A549 (cell line): ENCODE measurements at regions not wholly inside any gene's neighbourhood (a gene's known extent, or its start where the extent isn't known, plus 50 kb on each side); places are given as distances from the start of the nearest gene placed in this dataset.

Experiments
- ATAC-seq, 2 experiments: fragments of 200-7000 bp in 1 of 2; fragments of >200 bp in 1 of 2; cut with Nextera tagmentation in 1 of 2; cut with Tn5 transposase in 1 of 2; 3 replicates each; pipeline versions ENCODE4 v1.8.0 to v1.9.1; 2018 to 2020; ENCODE audit warnings: mild to moderate bottlenecking in 1 of 2, moderate library complexity in 1 of 2
- CTCF ChIA-PET: fragments of 300-600 bp; sonication (Branson Sonifier 250); formaldehyde crosslinking; extraction: SDS; loops from one replicate; lab custom pipeline; 2021; ENCODE audit warnings: antibody characterized with exemption, inconsistent platforms; lab: Yijun Ruan, JAX
- POLR2A ChIA-PET: fragments of 350-600 bp; formaldehyde crosslinking; extraction: SDS; loops from one replicate; lab custom pipeline; 2021; ENCODE audit warnings: antibody characterized with exemption, inconsistent platforms; lab: Yijun Ruan, JAX
- DNase-seq, 2 experiments: peaks; one replicate each; pipeline versions ENCODE4 v3.0.0 to v3.0.0-alpha.2; 2011 to 2016; ENCODE audit warnings: low read depth in 1 of 2, low spot score in 1 of 2
- FAIRE-seq: peaks from 2 replicates; lab custom pipeline; 2011; peaks lifted over from hg19 to GRCh38; lab: Jason Lieb, UNC
- H3K27ac ChIP-seq, 2 experiments: fragments of >200 bp; sonication (Bioruptor Twin); formaldehyde crosslinking; 3 replicates each; pipeline ENCODE4 v1.5.1; 2016 to 2017
- H3K4me1 ChIP-seq: fragments of >200 bp; sonication (Bioruptor Twin); formaldehyde crosslinking; 3 replicates; pipeline ENCODE4 v1.6.1; 2016
- H3K4me2 ChIP-seq: fragments of >200 bp; sonication (Bioruptor Twin); formaldehyde crosslinking; 3 replicates; pipeline ENCODE4 v1.6.1; 2016
- H3K4me3 ChIP-seq: fragments of >200 bp; sonication (Bioruptor Twin); formaldehyde crosslinking; 3 replicates; pipeline ENCODE4 v1.5.1; 2016
- H3K9me3 ChIP-seq: fragments of >200 bp; sonication (Bioruptor Twin); formaldehyde crosslinking; 3 replicates; pipeline ENCODE4 v1.6.1; 2016
- BHLHE40 ChIP-seq: IDR thresholded peaks from 2 replicates; pipeline ENCODE4 v1.6.1; 2012; ENCODE audit warnings: low read depth, low read length, inconsistent platforms
- CBX2 ChIP-seq: fragments of 200-600 bp; sonication (generic); IDR thresholded peaks from 2 replicates; pipeline ENCODE4 v1.6.1; 2016; ENCODE audit warnings: low read depth, mild to moderate bottlenecking, borderline replicate concordance
- CEBPB ChIP-seq, 2 experiments: fragments of >200 bp in 1 of 2; sonication (Bioruptor Twin) in 1 of 2; formaldehyde crosslinking in 1 of 2; IDR thresholded peaks; 2 replicates each; pipeline ENCODE4 v1.6.1; 2012 to 2016
- CHD2 ChIP-seq: fragments of 150-350 bp; IDR thresholded peaks from 2 replicates; pipeline ENCODE4 v1.6.1; 2014; ENCODE audit warnings: low read length; ENCODE audit not compliant: partially characterized antibody
- E2F6 ChIP-seq: IDR thresholded peaks from 2 replicates; pipeline ENCODE4 v1.6.1; 2012; ENCODE audit warnings: low read depth, borderline replicate concordance
- EHMT2 ChIP-seq: fragments of 200-600 bp; sonication (generic); IDR thresholded peaks from 2 replicates; pipeline ENCODE4 v1.6.1; 2016; ENCODE audit warnings: antibody characterized with exemption, low read depth, mild to moderate bottlenecking, moderate library complexity
- ELK1 ChIP-seq: fragments of 150-350 bp; IDR thresholded peaks from 2 replicates; pipeline ENCODE4 v1.6.1; 2014; ENCODE audit warnings: low read depth, mild to moderate bottlenecking, low read length
- EP300 ChIP-seq, 2 experiments: fragments of >200 bp; sonication (Bioruptor Twin); formaldehyde crosslinking; IDR thresholded peaks; 2 replicates in 1 of 2; 3 replicates in 1 of 2; pipeline ENCODE4 v1.6.1; 2016 to 2017
- ESRRA ChIP-seq: fragments of 150-350 bp; IDR thresholded peaks from 2 replicates; pipeline ENCODE4 v1.6.1; 2014; ENCODE audit warnings: mild to moderate bottlenecking, low read length, borderline replicate concordance
- FOSB ChIP-seq: fragments of 250-450 bp; sonication (Bioruptor Pico); IDR thresholded peaks from 2 replicates; pipeline ENCODE4 v1.5.0; 2020; ENCODE audit warnings: mild to moderate bottlenecking, moderate library complexity
- FOSL2 ChIP-seq, 2 experiments: fragments of 450-650 bp in 1 of 2; fragments of >200 bp in 1 of 2; sonication (Bioruptor Twin) in 1 of 2; formaldehyde crosslinking; IDR thresholded peaks; 2 replicates each; pipeline versions ENCODE4 v1.5.0 to v1.6.1; 2016 to 2020; ENCODE audit warnings: mild to moderate bottlenecking in 1 of 2, moderate library complexity in 1 of 2
- HDAC2 ChIP-seq: fragments of 200-600 bp; sonication (generic); IDR thresholded peaks from 2 replicates; pipeline ENCODE4 v1.6.1; 2016
- HES2 ChIP-seq: fragments of >200 bp; sonication (Bioruptor Twin); formaldehyde crosslinking; IDR thresholded peaks from 2 replicates; pipeline ENCODE4 v1.6.1; 2016
- HEYL ChIP-seq: fragments of 250-450 bp; sonication (Bioruptor Pico); IDR thresholded peaks from 2 replicates; pipeline ENCODE4 v1.8.0; 2021; ENCODE audit warnings: mild to moderate bottlenecking, moderate library complexity
- JUNB ChIP-seq: fragments of >200 bp; sonication (Bioruptor Twin); formaldehyde crosslinking; IDR thresholded peaks from 2 replicates; pipeline ENCODE4 v1.6.1; 2016
- NFE2L2 ChIP-seq: fragments of 150-350 bp; conservative IDR thresholded peaks from 2 replicates; pipeline ENCODE4 v1.6.1; 2014; ENCODE audit warnings: low read length
- POLR2AphosphoS2 ChIP-seq: conservative IDR thresholded peaks from 2 replicates; pipeline ENCODE4 v1.6.1; 2012; ENCODE audit warnings: low read length, improper control_type of control experiment, inconsistent platforms
- RFX5 ChIP-seq: fragments of 450-650 bp; IDR thresholded peaks from 2 replicates; pipeline ENCODE4 v1.7.1; 2014; ENCODE audit warnings: antibody characterized with exemption, mild to moderate bottlenecking, moderate library complexity
- RNF2 ChIP-seq: fragments of 200-600 bp; sonication (generic); IDR thresholded peaks from 2 replicates; pipeline ENCODE4 v1.6.1; 2016; ENCODE audit warnings: low read depth, mild to moderate bottlenecking, antibody characterized with exemption, moderate library complexity, borderline replicate concordance
- SREBF2 ChIP-seq: fragments of 450-650 bp; IDR thresholded peaks from 2 replicates; pipeline ENCODE4 v1.6.1; 2014; ENCODE audit warnings: mild to moderate bottlenecking, moderate library complexity
- ZC3H11A ChIP-seq: fragments of 450-650 bp; IDR thresholded peaks from 2 replicates; pipeline ENCODE4 v1.6.1; 2014; ENCODE audit warnings: antibody characterized with exemption, mild to moderate bottlenecking
- WGBS: methylation state at CpG from one replicate; pipeline ENCODE4 v1.1.6; 2017; ENCODE audit errors: missing lambda C conversion rate; 5-methylcytosine and 5-hydroxymethylcytosine counted together

- Histone ChIP-seq H3K4me3 (no peak overlapping the region), H3K9me3 (peaks cover 13% of the 10 kb centered on the region; the same call in 2 of the 3 replicates), H3K27ac (peak overlapping the region in 1 of 2 experiments; percentile 64; a peak in 1 of 6 replicates), H3K4me1 (peaks cover 30% of the 10 kb centered on the region), H3K4me2 (no peak overlapping the region)
- CTCF ChIA-PET, result no interaction called here
- WGBS, result 88% methylated on average over 4 of the region's 4 CpGs
- TF ChIP-seq ESRRA (no peak), EHMT2 (no peak), HES2 (no peak), CBX2 (no peak), POLR2AphosphoS2 (no peak), ZC3H11A (no peak), CEBPB (IDR thresholded peaks at IDR 0.05) (no peak), EP300 (IDR thresholded peaks at IDR 0.05) (no peak)
- no peak for DNase-seq
- POLR2A ChIA-PET, result no interaction called here
- no peak for FAIRE-seq
- ATAC-seq, result no peak
Observed at GRCh38 chr1:67894981-67895735, 61.9 kb upstream of the GNG12 start.

- Histone ChIP-seq H3K4me1 (peaks cover 34% of the 10 kb centered on the region), H3K9me3 (peaks cover 8% of the 10 kb centered on the region; the same call in 2 of the 3 replicates), H3K4me2 (no peak overlapping the region), H3K4me3 (no peak overlapping the region), H3K27ac (peak overlapping the region in 1 of 2 experiments; percentile 62; a peak in 2 of 6 replicates)
- DNase-seq (no peak), FAIRE-seq (no peak), ATAC-seq (no peak)
- WGBS, result 90% methylated on average over 3 of the region's 3 CpGs
- ChIA-PET POLR2A (no interaction called here), CTCF (no interaction called here)
- TF ChIP-seq ESRRA (no peak), EHMT2 (no peak), FOSB (CRISPR knock-in tag) (no peak), NFE2L2 (no peak), CHD2 (no peak), ZC3H11A (no peak), BHLHE40 (no peak), HES2 (no peak), FOSL2 (IDR thresholded peaks at IDR 0.05) (no peak), FOSL2 (CRISPR knock-in tag; IDR thresholded peaks at IDR 0.05) (no peak), RFX5 (no peak), ELK1 (no peak), E2F6 (no peak), RNF2 (no peak), JUNB (no peak), SREBF2 (no peak)
Observed at GRCh38 chr1:67893126-67893495, 59.8 kb upstream of the GNG12 start.

GRCh38 chr1:67892476-67893125 lies 59.3 kb upstream of the GNG12 start:
- ATAC-seq (no peak), DNase-seq (no peak), FAIRE-seq (no peak)
- H3K27ac ChIP-seq, result peak overlapping the region in 1 of 2 experiments; percentile 78; a peak in 2 of 6 replicates
- H3K4me1 ChIP-seq, result peaks cover 29% of the 10 kb centered on the region
- peaks cover 8% of the 10 kb centered on the region; the same call in 2 of the 3 replicates for H3K9me3 ChIP-seq
- ChIA-PET POLR2A (no interaction called here), CTCF (no interaction called here)
- WGBS, result 71% methylated on average over 3 of the region's 3 CpGs
- no peak overlapping the region for H3K4me3 ChIP-seq
- TF ChIP-seq HDAC2 (no peak), E2F6 (no peak), NFE2L2 (no peak), HEYL (CRISPR knock-in tag) (no peak)
- TF ChIP-seq, all 56 proteins: peak for 0
- H3K4me2 ChIP-seq, result no peak overlapping the region
